ENCODE measurements at regions not wholly inside any gene's neighbourhood (a gene's known extent, or its start where the extent isn't known, plus 50 kb on each side); places are given as distances from the start of the nearest gene placed in this dataset.

DNA sequence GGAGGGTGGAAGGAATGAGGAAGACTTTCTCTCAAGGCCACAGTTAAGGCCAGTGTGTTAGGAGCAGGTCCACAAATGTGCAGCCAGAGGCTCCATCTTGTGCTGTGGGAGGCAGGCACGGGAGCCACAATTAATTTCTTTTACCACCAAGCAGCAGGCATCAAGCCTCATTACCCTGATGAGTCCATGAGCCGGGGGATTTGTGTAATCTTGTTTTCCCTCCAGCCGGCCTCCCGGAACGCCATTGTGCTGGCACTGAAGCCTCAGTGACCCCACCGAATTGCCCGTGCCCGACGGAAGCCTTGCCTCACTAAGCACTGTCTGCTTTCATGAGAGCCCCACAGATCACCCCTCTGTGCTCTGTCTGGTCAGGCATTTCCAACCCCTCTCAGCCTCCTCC is 154.7 kb upstream of the STX18 start:
- CTCF ChIA-PET: interaction anchor here (2.2 kb wide), 1 partner anchor 19 kb away, joined by 6 read pairs; no protein-coding TSS in a partner anchor
- no peaks in the 10 kb centered on the region for H3K9me3 ChIP-seq (ENCODE audit: control insufficient read depth, insufficient read depth, low read length)
- TF ChIP-seq, protein P1, sequence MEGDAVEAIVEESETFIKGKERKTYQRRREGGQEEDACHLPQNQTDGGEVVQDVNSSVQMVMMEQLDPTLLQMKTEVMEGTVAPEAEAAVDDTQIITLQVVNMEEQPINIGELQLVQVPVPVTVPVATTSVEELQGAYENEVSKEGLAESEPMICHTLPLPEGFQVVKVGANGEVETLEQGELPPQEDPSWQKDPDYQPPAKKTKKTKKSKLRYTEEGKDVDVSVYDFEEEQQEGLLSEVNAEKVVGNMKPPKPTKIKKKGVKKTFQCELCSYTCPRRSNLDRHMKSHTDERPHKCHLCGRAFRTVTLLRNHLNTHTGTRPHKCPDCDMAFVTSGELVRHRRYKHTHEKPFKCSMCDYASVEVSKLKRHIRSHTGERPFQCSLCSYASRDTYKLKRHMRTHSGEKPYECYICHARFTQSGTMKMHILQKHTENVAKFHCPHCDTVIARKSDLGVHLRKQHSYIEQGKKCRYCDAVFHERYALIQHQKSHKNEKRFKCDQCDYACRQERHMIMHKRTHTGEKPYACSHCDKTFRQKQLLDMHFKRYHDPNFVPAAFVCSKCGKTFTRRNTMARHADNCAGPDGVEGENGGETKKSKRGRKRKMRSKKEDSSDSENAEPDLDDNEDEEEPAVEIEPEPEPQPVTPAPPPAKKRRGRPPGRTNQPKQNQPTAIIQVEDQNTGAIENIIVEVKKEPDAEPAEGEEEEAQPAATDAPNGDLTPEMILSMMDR (IDR thresholded peaks at IDR 0.05; ENCODE audit: low read depth, low read length): no peak
- no peak overlapping the region for H3K4me3 ChIP-seq (ENCODE audit: low read depth, low read length)
- peaks cover 15% of the 10 kb centered on the region for H3K27me3 ChIP-seq (ENCODE audit: control insufficient read depth, insufficient read depth, low read length)
- no peak for DNase-seq (ENCODE audit: low read depth, low spot score)
- POLR2A ChIA-PET: no interaction called here
- no peak overlapping the region for H3K27ac ChIP-seq (ENCODE audit: low read depth, low read length)

GRCh38 chr4:4695497-4695896 is 153.6 kb upstream of the STX18 start:
- TF ChIP-seq, protein P1 (IDR thresholded peaks at IDR 0.05; ENCODE audit: low read depth, low read length): no peak
- POLR2A ChIA-PET: no interaction called here
- no peak overlapping the region for H3K27ac ChIP-seq (ENCODE audit: low read depth, low read length)
- no peak overlapping the region for H3K4me3 ChIP-seq (ENCODE audit: low read depth, low read length)
- CTCF ChIA-PET: interaction anchor here (2.2 kb wide), 1 partner anchor 18 kb away, joined by 6 read pairs; no protein-coding TSS in a partner anchor
- H3K9me3 ChIP-seq (ENCODE audit: control insufficient read depth, insufficient read depth, low read length): no peaks in the 10 kb centered on the region
- no peak for DNase-seq (ENCODE audit: low read depth, low spot score)
- H3K27me3 ChIP-seq (ENCODE audit: control insufficient read depth, insufficient read depth, low read length): peaks cover 15% of the 10 kb centered on the region

GRCh38 chr4:4694827-4695226 is 153.0 kb upstream of the STX18 start:
- ChIA-PET POLR2A (no interaction called here), CTCF (interaction anchor here (0.6 to 2.2 kb wide), 3 partner anchors 17 to 443 kb away, joined by 3 to 6 read pairs (median 3); no protein-coding TSS in a partner anchor)
- H3K9me3 ChIP-seq (ENCODE audit: control insufficient read depth, insufficient read depth, low read length): no peaks in the 10 kb centered on the region
- TF ChIP-seq, protein P1 (IDR thresholded peaks at IDR 0.05; ENCODE audit: low read depth, low read length): no peak
- DNase-seq (ENCODE audit: low read depth, low spot score): no peak
- no peak overlapping the region for H3K27ac ChIP-seq (ENCODE audit: low read depth, low read length)
- H3K27me3 ChIP-seq (ENCODE audit: control insufficient read depth, insufficient read depth, low read length): peaks cover 15% of the 10 kb centered on the region
- no peak overlapping the region for H3K4me3 ChIP-seq (ENCODE audit: low read depth, low read length)

DNA sequence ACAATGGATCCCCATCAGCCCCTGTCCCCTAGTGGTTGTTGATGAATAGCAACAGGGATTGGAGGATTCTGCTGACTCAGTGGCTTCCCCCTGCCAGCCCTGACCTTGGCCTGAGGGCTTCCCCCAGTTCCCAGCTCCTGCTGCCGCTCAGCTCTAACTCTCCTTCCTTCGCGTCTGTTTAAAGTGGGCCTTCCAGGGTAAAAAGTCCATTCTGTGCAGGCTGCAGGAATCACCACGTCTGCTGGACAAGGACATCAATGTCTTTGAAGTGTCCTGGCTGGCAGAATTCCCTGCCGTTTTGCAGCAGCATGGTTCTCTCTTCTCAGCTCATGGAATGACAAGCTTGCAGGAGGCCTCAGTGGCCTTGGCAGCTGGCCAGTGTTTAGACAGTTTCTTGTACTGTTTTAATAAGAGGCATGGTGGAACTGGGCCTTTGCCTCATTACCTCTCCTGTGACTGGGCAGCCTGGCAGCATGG is 152.5 kb upstream of the STX18 start:
- CTCF ChIA-PET: interaction anchor here (0.6 to 2.2 kb wide), 4 partner anchors 17 to 442 kb away, joined by 3 to 8 read pairs (median 4); no protein-coding TSS in a partner anchor
- DNase-seq (ENCODE audit: low read depth, low spot score): no peak

DNA sequence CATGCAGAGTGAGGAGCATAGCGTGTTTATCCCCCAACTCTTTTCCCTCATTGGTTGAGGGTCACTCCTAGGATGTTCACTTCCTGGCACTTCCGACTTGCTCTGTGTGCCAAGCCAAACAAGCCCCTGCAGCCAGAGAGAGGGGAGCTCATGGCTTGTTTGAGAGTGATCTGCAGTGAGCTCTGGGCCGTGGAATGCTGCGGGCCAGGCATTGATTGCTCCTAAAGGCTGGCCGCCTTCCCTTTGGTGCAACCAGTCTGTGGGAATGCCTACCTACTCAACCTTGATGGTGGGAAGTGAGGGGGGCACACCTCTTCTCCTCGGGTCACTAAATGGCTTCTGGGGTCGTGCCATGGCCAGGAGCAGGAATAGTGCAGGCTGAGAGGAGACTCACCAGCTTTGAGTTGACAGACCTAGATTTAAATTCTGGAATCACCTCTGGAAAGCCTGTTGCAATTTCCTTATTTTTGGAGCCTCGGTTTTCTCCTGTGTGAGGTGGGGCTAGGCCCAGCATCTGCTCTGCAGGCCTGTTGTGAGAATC is 152.0 kb upstream of the STX18 start:
- no peak for DNase-seq (ENCODE audit: low read depth, low spot score)
- ChIA-PET POLR2A (no interaction called here), CTCF (interaction anchor here (0.6 to 1.9 kb wide), 3 partner anchors 10 to 434 kb away, joined by 3 to 8 read pairs (median 5); no protein-coding TSS in a partner anchor)
- Histone ChIP-seq H3K27ac (ENCODE audit: low read depth, low read length) (no peak overlapping the region), H3K4me3 (ENCODE audit: low read depth, low read length) (no peak overlapping the region), H3K9me3 (ENCODE audit: control insufficient read depth, insufficient read depth, low read length) (no peaks in the 10 kb centered on the region), H3K27me3 (ENCODE audit: control insufficient read depth, insufficient read depth, low read length) (peaks cover 12% of the 10 kb centered on the region)
- TF ChIP-seq, protein P1 (IDR thresholded peaks at IDR 0.05; ENCODE audit: low read depth, low read length): no peak

More for the DNA sequence above, 152.5 kb upstream of the STX18 start:
- H3K9me3 ChIP-seq (ENCODE audit: control insufficient read depth, insufficient read depth, low read length): no peaks in the 10 kb centered on the region
- no peak overlapping the region for H3K4me3 ChIP-seq (ENCODE audit: low read depth, low read length)
- H3K27ac ChIP-seq (ENCODE audit: low read depth, low read length): no peak overlapping the region
- POLR2A ChIA-PET: no interaction called here
- TF ChIP-seq, protein P1 (IDR thresholded peaks at IDR 0.05; ENCODE audit: low read depth, low read length): peak; percentile 49
- peaks cover 15% of the 10 kb centered on the region for H3K27me3 ChIP-seq (ENCODE audit: control insufficient read depth, insufficient read depth, low read length)

All from AG04450 (cell line).